Mucosa of stomach (tissue), 1 donor: ENCODE measurements at regions not wholly inside any gene's neighbourhood (a gene's known extent, or its start where the extent isn't known, plus 50 kb on each side); places are given as distances from the start of the nearest gene placed in this dataset.

Experiments
- H3K27me3 ChIP-seq: one replicate; pipeline ENCODE4 v1.7.0; 2013; ENCODE audit warnings: mild to moderate bottlenecking, low read length; ENCODE audit not compliant: control insufficient read depth, insufficient read depth
- H3K36me3 ChIP-seq: one replicate; pipeline ENCODE4 v1.7.0; 2013; ENCODE audit warnings: low read length; ENCODE audit not compliant: control insufficient read depth, insufficient read depth
- H3K4me1 ChIP-seq: one replicate; pipeline ENCODE4 v1.7.0; 2013; ENCODE audit warnings: mild to moderate bottlenecking, low read length; ENCODE audit not compliant: control insufficient read depth, insufficient read depth
- H3K4me3 ChIP-seq: one replicate; pipeline ENCODE4 v1.7.0; 2013; ENCODE audit warnings: low read length
- H3K9ac ChIP-seq: one replicate; pipeline ENCODE4 v1.7.0; 2013; ENCODE audit warnings: mild to moderate bottlenecking, low read length, moderate library complexity
- H3K9me3 ChIP-seq: one replicate; pipeline ENCODE4 v1.7.0; 2013; ENCODE audit warnings: mild to moderate bottlenecking, low read length, moderate library complexity; ENCODE audit not compliant: control insufficient read depth
- donor health status: Pancreatic carcinoma.

DNA sequence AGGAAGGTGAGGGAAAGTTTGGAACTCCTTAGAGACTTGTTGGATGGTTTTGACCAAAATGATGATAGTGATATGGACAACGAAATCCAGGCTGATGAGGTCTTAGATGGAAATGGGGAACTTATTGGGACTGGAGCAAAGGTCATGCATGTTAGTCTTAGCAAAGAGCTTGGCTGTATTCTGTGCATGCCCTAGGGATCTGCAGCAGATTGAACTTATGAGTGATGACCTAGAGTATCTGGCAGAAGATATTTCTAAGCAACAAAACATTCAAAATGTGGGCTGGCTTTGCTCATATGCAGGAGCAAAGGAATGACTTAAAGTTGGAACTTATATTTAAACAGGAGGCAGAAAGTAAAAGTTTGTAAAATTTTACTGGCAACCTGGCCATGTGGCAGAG is 489.3 kb upstream of the DIPK2B start:
- no peaks in the 10 kb centered on the region for H3K27me3 ChIP-seq

DNA sequence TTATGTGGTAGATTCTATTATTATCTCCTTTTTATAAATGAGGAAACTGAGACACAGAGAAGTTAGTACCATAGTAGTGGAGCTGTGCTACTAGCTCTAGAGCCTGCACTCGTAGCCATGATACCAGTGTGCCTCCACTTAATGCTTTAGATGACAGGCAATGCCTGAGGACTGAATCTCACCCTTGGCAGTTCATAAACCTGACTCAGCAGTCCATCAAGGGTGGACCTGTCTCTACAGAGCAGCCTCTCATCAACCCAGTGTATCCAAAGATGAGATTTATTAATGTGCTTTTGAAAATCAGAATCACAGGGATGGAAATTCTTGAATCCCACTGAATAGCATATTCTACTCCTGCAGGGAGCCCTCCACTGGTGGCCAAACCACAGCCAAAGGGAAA is 483.2 kb upstream of the DIPK2B start:
- Histone ChIP-seq H3K27me3 (no peaks in the 10 kb centered on the region), H3K4me3 (no peak overlapping the region), H3K4me1 (no peaks in the 10 kb centered on the region), H3K36me3 (no peaks in the 10 kb centered on the region), H3K9me3 (no peaks in the 10 kb centered on the region), H3K9ac (no peak overlapping the region)

More for the DNA sequence above, 489.3 kb upstream of the DIPK2B start:
- Histone ChIP-seq H3K4me3 (no peak overlapping the region), H3K9me3 (no peaks in the 10 kb centered on the region), H3K36me3 (no peaks in the 10 kb centered on the region), H3K4me1 (no peaks in the 10 kb centered on the region), H3K9ac (no peak overlapping the region)

DNA sequence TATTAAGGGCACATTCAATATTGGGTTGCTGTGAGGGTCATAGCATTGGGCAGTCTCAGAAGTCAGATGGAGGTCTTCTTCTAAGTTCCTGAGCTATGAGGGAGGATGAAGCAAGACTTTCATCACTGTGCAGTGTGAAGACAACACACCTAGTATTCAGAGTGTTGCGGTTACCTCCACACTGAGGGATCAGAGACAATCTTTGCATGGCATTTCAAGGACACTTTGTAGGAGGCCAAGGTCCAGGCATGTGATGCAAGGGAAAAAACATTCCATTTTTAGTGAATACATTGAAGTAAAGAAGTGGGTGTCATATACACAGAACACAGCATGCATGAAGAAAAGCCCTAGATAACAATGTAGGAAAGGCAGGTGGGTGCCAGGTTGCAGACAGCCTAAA is 481.2 kb upstream of the DIPK2B start:
- no peaks in the 10 kb centered on the region for H3K4me1 ChIP-seq
- no peak overlapping the region for H3K9ac ChIP-seq
- no peak overlapping the region for H3K4me3 ChIP-seq
- no peaks in the 10 kb centered on the region for H3K36me3 ChIP-seq
- H3K9me3 ChIP-seq, result no peaks in the 10 kb centered on the region
- H3K27me3 ChIP-seq, result no peaks in the 10 kb centered on the region

DNA sequence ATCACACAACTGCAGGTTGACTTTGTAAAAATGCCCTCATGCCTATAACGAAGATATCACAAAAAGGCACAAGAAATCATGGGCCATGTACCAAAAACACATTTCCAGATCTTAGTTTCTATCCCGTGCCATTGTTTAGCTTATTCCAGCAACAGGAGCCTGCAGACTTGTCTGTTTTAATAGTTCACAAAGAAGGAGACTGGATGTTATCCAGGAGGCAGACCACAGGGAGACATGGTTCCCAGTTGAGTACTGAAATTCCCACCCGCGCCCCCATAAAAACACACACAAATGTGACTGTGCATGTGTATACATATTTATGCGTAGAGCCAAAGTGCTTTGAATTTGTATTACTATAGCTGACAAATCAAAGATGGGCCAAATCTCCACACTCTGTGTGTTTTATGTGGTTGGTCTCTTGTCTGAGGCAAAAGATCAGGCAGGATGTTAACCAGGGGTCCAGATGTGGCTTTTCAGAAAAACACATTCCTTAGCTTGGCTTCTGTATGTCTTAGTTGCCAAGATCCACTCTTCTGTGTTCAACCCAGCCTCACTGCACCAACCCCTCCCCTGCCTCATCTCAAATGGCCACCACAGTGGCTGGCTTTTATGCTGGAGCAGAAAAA is 469.2 kb upstream of the DIPK2B start:
- Histone ChIP-seq H3K36me3 (no peaks in the 10 kb centered on the region), H3K9ac (no peak overlapping the region), H3K9me3 (no peaks in the 10 kb centered on the region), H3K4me1 (no peaks in the 10 kb centered on the region), H3K4me3 (no peak overlapping the region), H3K27me3 (no peaks in the 10 kb centered on the region)

DNA sequence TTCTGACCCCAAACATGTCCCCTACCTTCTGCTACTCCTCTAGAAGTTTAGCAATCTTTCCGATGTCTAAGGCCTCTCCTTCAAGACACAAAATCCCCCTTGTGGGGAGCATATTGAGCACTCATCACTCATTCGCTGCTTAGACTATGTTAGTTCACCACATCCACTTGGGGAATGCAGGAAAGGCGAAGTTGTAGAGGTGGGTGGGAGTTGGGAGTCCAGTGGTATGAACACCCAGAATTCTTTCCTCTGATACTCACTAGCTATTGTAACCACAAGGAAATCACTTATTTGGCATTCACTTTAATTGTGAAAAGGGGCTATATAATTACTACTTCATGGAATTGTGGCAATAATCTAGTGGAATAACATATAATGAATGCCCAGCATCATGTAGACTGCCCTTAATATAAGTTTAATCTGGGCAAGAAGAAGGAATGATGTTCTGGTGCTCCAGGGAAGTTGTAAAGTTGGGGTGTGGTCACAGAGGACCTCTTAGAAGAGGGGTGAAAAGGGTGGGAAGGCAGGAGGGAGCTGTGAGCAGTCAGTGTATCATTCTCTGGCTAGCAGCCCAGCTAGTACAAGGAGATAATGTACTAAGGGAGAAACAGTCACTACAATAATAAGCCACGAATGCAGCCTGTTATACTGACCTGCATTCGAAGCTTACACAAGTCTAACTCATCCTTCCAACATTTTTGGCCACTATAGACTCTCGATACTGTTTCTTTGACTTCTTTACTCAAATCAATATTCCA is 468.2 kb upstream of the DIPK2B start:
- Histone ChIP-seq H3K9ac (no peak overlapping the region), H3K27me3 (no peaks in the 10 kb centered on the region), H3K9me3 (no peaks in the 10 kb centered on the region), H3K4me1 (no peaks in the 10 kb centered on the region), H3K36me3 (no peaks in the 10 kb centered on the region), H3K4me3 (no peak overlapping the region)

DNA sequence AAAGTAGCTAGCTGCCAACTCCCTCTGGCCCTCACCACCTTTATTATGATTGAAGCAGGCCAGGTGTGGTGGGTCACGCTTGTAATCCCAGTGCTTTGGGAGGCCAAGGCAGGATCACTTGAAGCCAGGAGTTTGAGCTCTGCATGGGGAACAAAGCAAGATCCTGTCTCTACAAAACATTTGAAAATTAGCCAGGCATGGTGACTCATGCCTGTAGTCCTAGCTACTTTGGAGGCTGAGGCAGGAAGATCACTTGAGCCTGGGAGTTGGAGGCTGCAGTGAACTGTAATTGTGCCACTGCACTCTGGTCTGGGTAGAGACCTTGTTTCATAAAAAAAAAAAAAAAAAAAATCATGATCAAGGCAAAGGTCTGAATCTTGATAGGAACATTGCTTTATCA is 467.0 kb upstream of the DIPK2B start:
- no peaks in the 10 kb centered on the region for H3K9me3 ChIP-seq

DNA sequence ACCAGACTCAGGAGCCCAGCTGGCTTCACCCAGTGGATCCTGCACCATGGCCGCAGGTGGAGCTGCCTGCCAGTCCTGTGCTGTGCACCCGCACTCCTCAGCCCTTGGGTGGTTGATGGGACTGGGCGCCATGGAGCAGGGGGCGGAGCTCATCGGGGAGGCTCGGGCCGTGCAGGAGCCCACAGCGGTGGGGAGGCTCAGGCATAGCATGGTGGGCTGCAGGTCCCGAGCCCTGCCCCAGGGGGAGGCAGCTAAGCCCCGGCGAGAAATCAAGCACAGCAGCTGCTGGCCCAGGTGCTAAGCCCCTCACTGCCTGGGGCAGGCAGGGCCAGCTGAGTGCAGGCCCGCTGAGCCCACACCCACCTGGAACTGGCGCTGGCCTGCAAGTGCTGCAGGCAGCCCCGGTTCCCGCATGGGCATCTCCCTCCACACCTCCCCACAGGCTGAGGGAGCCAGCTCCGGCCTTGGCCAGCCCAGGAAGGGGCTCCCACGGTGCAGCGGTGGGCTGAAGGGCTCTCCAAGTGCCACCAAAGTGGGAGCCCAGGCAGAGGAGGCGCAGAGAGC is 464.1 kb upstream of the DIPK2B start:
- H3K4me3 ChIP-seq, result no peak overlapping the region
- no peak overlapping the region for H3K9ac ChIP-seq
- H3K27me3 ChIP-seq, result no peaks in the 10 kb centered on the region
- no peaks in the 10 kb centered on the region for H3K9me3 ChIP-seq
- no peaks in the 10 kb centered on the region for H3K36me3 ChIP-seq
- no peaks in the 10 kb centered on the region for H3K4me1 ChIP-seq

More for the DNA sequence above, 467.0 kb upstream of the DIPK2B start:
- H3K27me3 ChIP-seq, result no peaks in the 10 kb centered on the region
- no peaks in the 10 kb centered on the region for H3K36me3 ChIP-seq
- no peak overlapping the region for H3K4me3 ChIP-seq
- no peaks in the 10 kb centered on the region for H3K4me1 ChIP-seq
- no peak overlapping the region for H3K9ac ChIP-seq

DNA sequence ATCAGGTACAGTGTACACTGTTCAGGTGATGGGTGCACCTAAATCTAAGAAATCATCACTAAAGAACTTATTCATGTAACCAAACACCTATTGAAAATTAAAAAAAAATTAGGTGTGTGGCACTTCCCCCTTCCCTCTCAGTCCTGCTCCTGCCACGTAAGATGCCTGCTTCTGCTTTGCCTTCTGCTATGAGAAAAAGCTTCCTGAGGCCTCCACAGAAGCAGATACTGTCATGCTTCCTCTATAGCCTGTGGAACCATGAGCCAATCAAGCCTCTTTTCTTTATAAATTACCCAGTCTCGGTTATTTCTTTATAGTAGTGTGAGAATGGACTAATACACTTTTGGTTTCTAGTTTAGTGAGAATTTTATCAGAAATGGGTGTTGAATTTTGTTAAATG is 459.8 kb upstream of the DIPK2B start:
- Histone ChIP-seq H3K36me3 (no peaks in the 10 kb centered on the region), H3K4me1 (no peaks in the 10 kb centered on the region)

DNA sequence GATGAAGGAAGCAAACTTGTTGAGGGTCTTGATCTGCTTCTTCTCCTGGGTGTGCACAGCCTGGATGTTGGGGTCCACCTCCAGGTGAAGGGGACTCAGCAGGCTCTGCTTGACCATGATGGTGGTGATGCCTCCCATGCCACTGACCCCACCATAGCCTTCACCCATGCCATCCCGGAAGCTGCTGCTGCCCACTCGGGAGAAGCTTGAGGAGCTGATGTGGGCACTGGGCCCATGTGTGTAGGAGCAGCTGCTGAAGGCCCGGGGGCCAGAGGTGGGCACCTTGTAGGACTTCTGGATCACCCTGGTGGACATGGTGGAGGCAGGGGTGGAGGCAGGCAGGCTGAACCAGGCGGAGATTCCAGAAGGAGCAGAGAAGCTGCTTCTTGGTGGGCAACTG is 432.7 kb upstream of the DIPK2B start:
- Histone ChIP-seq H3K27me3 (no peaks in the 10 kb centered on the region), H3K4me1 (no peaks in the 10 kb centered on the region), H3K36me3 (no peaks in the 10 kb centered on the region), H3K9me3 (no peaks in the 10 kb centered on the region), H3K4me3 (no peak overlapping the region), H3K9ac (no peak overlapping the region)

More for the DNA sequence above, 459.8 kb upstream of the DIPK2B start:
- Histone ChIP-seq H3K27me3 (no peaks in the 10 kb centered on the region), H3K9ac (no peak overlapping the region), H3K4me3 (no peak overlapping the region), H3K9me3 (no peaks in the 10 kb centered on the region)

DNA sequence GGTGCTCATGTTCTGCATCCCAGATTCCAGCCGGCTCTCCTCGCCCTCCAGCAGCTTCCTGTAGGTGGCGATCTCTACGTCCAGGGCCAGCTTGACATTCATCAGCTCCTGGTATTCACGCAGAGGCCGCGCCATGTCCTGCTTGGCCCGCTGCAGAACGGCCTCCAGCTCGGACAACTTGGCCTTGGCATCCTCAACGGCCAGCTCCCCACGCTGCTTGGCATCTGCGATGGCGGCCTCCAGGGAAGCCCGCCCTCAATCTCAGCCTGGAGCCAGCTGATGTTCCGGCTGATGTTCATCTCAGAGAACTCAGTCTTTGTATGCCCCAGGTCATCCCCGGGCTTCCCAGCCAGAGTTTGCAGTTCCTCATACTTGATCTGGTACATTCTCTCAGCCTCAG is 431.8 kb upstream of the DIPK2B start:
- Histone ChIP-seq H3K27me3 (no peaks in the 10 kb centered on the region), H3K9me3 (no peaks in the 10 kb centered on the region), H3K36me3 (no peaks in the 10 kb centered on the region), H3K4me1 (no peaks in the 10 kb centered on the region), H3K9ac (no peak overlapping the region), H3K4me3 (no peak overlapping the region)

DNA sequence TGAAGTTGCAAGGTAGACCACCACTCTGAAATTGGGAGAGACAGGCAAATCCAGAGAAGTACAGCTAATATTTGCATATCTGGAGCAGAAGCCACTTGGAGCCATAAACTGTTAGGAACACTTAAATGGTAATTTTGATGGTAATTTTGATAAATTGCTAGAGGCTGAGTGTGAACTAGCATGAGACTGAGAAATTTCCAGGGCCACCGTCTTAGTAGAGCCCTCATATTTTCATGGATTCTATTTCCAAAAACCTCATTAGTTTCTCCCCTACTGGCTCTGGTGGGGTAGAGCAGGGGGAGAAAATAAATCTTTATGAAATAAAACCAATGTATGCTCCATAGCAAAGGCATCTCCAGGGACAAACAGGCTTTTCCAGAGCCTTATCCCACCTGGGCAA is 429.4 kb upstream of the DIPK2B start:
- H3K27me3 ChIP-seq, result no peaks in the 10 kb centered on the region
- no peak overlapping the region for H3K9ac ChIP-seq
- H3K36me3 ChIP-seq, result no peaks in the 10 kb centered on the region
- no peak overlapping the region for H3K4me3 ChIP-seq
- H3K4me1 ChIP-seq, result no peaks in the 10 kb centered on the region
- no peaks in the 10 kb centered on the region for H3K9me3 ChIP-seq

DNA sequence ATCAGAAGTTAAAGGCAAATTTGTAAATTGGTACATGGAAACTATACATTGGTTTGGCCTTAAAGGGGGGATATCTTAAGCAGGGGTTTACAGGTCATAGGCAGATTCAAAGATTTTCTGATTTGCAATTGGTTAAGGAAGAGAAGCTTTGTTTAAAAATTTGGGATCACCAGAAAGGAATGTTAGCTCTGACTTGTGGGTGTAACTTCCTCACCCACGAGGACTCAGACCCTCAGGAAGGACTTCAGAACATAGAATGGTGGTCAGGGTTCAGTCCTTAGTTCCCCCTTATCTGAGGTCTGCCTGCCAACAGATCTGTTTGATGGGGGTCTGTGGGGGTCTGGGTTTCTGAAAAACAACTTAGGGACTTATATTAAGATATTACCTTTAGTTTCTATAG is 427.4 kb upstream of the DIPK2B start:
- Histone ChIP-seq H3K9me3 (no peaks in the 10 kb centered on the region), H3K9ac (no peak overlapping the region), H3K27me3 (no peaks in the 10 kb centered on the region), H3K36me3 (no peaks in the 10 kb centered on the region), H3K4me3 (no peak overlapping the region), H3K4me1 (no peaks in the 10 kb centered on the region)
